Prostate gland (tissue), 2 donors: ENCODE measurements at regions not wholly inside any gene's neighbourhood (a gene's known extent, or its start where the extent isn't known, plus 50 kb on each side); places are given as distances from the start of the nearest gene placed in this dataset.
A peak's percentile ranks its signal among the peaks of the same experiment; 100 is the strongest.

Experiments
- DNase-seq: peaks from one replicate; pipeline ENCODE4 v3.0.0-alpha.2; 2019; ENCODE audit warnings: low spot score
- H3K27ac ChIP-seq, 2 donors: fragments of 200-600 bp; sonication (generic); 2 replicates each; pipeline ENCODE4 v1.5.1; 2017 to 2019
- H3K27me3 ChIP-seq: fragments of 200-600 bp; sonication (generic); replicated peaks from 2 replicates; pipeline ENCODE4 v1.5.1; 2019; ENCODE audit not compliant: insufficient read depth
- H3K36me3 ChIP-seq, 2 donors: fragments of 200-600 bp; sonication (generic); 1 replicate in 1 of 2; 2 replicates in 1 of 2; pipeline versions ENCODE4 v1.5.1 to v1.8.1; 2017 to 2019
- H3K4me1 ChIP-seq: fragments of 200-600 bp; sonication (generic); replicated peaks from 2 replicates; pipeline ENCODE4 v1.5.1; 2019
- H3K4me3 ChIP-seq, 2 donors: fragments of 200-600 bp; sonication (generic); 2 replicates each; pipeline ENCODE4 v1.5.1; 2017 to 2019
- H3K9me3 ChIP-seq: fragments of 200-600 bp; sonication (generic); 2 replicates; pipeline ENCODE4 v1.5.1; 2017
- POLR2A ChIP-seq: fragments of 450-650 bp; IDR thresholded peaks from one replicate; pipeline ENCODE4 v1.6.1; 2016; ENCODE audit warnings: antibody characterized with exemption, mild to moderate bottlenecking
- POLR2AphosphoS5 ChIP-seq: sonication (generic); formaldehyde crosslinking; IDR thresholded peaks from one replicate; pipeline ENCODE4 v1.6.1; 2017; ENCODE audit warnings: antibody characterized with exemption
- WGBS: methylation state at CpG from one replicate; pipeline ENCODE4 v1.1.5; 2018; 5-methylcytosine and 5-hydroxymethylcytosine counted together
- intact Hi-C: fragments of 100-400 bp; cut with DNase I; formaldehyde crosslinking; loops from one replicate; pipeline ENCODE4 v1.14.2; 2022
- TF ChIP-seq, protein P1 (sequence below), 4 experiments: fragments of 200-600 bp in 2 of 4; fragments of 450-650 bp in 2 of 4; sonication (generic) in 2 of 4; IDR thresholded peaks; 1 replicate in 3 of 4; 2 replicates in 1 of 4; pipeline ENCODE4 v1.5.1; 2016 to 2019; ENCODE audit warnings: antibody characterized with exemption in 4 of 4, mild to moderate bottlenecking in 2 of 4, moderate library complexity in 2 of 4

GRCh38 chr1:186620566-186621350 is 59.5 kb downstream of the PTGS2 start:
- no peak overlapping the region for H3K4me3 ChIP-seq
- intact Hi-C loops = no loop called here
- no peaks in the 10 kb centered on the region for H3K4me1 ChIP-seq
- H3K27me3 ChIP-seq = no peaks in the 10 kb centered on the region
- TF ChIP-seq, protein P1, sequence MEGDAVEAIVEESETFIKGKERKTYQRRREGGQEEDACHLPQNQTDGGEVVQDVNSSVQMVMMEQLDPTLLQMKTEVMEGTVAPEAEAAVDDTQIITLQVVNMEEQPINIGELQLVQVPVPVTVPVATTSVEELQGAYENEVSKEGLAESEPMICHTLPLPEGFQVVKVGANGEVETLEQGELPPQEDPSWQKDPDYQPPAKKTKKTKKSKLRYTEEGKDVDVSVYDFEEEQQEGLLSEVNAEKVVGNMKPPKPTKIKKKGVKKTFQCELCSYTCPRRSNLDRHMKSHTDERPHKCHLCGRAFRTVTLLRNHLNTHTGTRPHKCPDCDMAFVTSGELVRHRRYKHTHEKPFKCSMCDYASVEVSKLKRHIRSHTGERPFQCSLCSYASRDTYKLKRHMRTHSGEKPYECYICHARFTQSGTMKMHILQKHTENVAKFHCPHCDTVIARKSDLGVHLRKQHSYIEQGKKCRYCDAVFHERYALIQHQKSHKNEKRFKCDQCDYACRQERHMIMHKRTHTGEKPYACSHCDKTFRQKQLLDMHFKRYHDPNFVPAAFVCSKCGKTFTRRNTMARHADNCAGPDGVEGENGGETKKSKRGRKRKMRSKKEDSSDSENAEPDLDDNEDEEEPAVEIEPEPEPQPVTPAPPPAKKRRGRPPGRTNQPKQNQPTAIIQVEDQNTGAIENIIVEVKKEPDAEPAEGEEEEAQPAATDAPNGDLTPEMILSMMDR (IDR thresholded peaks at IDR 0.05) = no peak
- TF ChIP-seq POLR2A = no peak
- TF ChIP-seq POLR2AphosphoS5 = no peak
- 82% methylated on average over 2 of the region's 2 CpGs for WGBS
- H3K9me3 ChIP-seq = no peaks in the 10 kb centered on the region
- H3K36me3 ChIP-seq = no peaks in the 10 kb centered on the region
- H3K27ac ChIP-seq = no peak overlapping the region
- no peak for DNase-seq

DNA sequence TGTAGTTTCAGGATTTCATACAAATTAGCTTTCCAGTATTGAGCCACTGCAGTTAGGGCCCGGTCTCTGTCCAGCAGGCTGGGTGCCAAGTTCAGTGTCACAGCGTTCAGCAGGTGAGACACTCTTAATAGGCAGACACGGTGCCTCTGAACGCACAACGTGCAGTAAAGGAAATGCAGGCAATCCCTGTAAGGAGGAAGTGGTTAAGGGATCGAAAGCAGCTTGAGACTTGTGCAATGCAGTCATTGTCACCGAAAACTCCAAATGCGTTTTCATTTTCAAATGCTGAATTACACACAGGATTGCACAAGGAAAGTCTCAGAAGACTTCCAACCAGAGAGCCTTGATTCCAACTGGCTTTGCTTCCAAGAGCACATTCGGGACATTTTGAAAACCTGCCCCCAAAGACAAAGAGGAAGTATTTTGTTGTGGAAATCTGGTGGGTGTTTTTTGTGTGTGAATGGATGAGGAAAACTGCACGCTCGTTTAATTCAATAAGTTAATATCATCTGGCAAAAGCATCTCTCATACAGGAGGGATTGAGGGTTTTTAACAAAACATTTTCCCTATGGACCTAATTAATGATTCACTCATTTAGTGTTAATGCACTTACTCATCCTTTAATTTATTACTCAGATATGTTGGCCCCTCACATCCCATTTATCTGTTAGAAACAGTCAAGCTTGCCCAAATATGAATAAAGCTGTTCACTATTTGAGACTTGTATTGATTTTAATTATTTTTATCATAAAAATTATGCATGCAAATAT is 61.6 kb downstream of the PTGS2 start:
- no peaks in the 10 kb centered on the region for H3K9me3 ChIP-seq
- intact Hi-C loops = no loop called here
- no peak for DNase-seq
- TF ChIP-seq, protein P1 (IDR thresholded peaks at IDR 0.05) = no peak
- TF ChIP-seq POLR2A (no peak), POLR2AphosphoS5 (no peak)
- H3K36me3 ChIP-seq = no peaks in the 10 kb centered on the region
- no peaks in the 10 kb centered on the region for H3K4me1 ChIP-seq
- H3K4me3 ChIP-seq = no peak overlapping the region
- no peak overlapping the region for H3K27ac ChIP-seq
- H3K27me3 ChIP-seq = no peaks in the 10 kb centered on the region
- 34% methylated on average over 11 of the region's 11 CpGs for WGBS

- H3K27me3 ChIP-seq = no peaks in the 10 kb centered on the region
- WGBS = 64% methylated on average over 7 of the region's 7 CpGs
- DNase-seq = no peak
- TF ChIP-seq, protein P1 (IDR thresholded peaks at IDR 0.05) = peak in 1 of 4 experiments; percentile 13
- TF ChIP-seq POLR2A = no peak
- no peak overlapping the region for H3K27ac ChIP-seq
- H3K4me3 ChIP-seq = no peak overlapping the region
- H3K36me3 ChIP-seq = no peaks in the 10 kb centered on the region
- H3K4me1 ChIP-seq = no peaks in the 10 kb centered on the region
- intact Hi-C loops = no loop called here
- no peaks in the 10 kb centered on the region for H3K9me3 ChIP-seq
Observed at GRCh38 chr1:186617926-186618325, 62.3 kb downstream of the PTGS2 start.

DNA sequence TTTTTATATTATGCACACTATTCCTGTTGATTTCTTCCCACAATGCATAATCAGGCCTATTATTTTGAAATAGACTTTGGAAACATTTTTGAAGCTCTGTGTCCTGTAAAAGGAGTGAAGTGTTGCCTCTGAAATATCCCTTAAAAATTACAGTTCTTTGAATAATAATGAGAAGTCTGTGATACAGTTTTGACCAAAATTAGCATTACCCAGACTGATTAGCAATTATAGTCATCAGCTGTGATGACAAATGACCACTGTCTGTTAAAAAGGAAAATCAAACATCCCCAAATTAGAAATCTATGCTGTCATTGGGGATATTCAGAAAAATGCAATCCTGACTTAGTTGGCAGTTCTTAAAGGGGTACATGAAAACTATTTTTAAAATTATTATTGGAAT is 63.7 kb downstream of the PTGS2 start:
- no peaks in the 10 kb centered on the region for H3K27me3 ChIP-seq
- intact Hi-C loops = no loop called here

More for the DNA sequence above, 63.7 kb downstream of the PTGS2 start:
- no peaks in the 10 kb centered on the region for H3K4me1 ChIP-seq
- no peak overlapping the region for H3K4me3 ChIP-seq
- H3K27ac ChIP-seq = no peak overlapping the region
- DNase-seq = no peak
- TF ChIP-seq POLR2AphosphoS5 = no peak
- TF ChIP-seq POLR2A = no peak
- TF ChIP-seq, protein P1 (IDR thresholded peaks at IDR 0.05) = no peak
- H3K36me3 ChIP-seq = no peaks in the 10 kb centered on the region
- H3K9me3 ChIP-seq = no peaks in the 10 kb centered on the region
